ENCODE measurements at regions not wholly inside any gene's neighbourhood (a gene's known extent, or its start where the extent isn't known, plus 50 kb on each side); places are given as distances from the start of the nearest gene placed in this dataset.

- no peak for TF ChIP-seq PBX3 (IDR thresholded peaks at IDR 0.05)
- TF ChIP-seq MXI1 (IDR thresholded peaks at IDR 0.05; ENCODE audit: low read depth, low read length), result no peak
- TF ChIP-seq RCOR1 (IDR thresholded peaks at IDR 0.05; ENCODE audit: low read length), result no peak
- TF ChIP-seq ELF1 (IDR thresholded peaks at IDR 0.05), result no peak
- no peak for TF ChIP-seq TAF1 (IDR thresholded peaks at IDR 0.05; ENCODE audit: borderline replicate concordance, low read depth, low read length)
Observed at GRCh38 chr16:60681043-60681442, 1355.2 kb downstream of the CDH8 start (continued).

DNA sequence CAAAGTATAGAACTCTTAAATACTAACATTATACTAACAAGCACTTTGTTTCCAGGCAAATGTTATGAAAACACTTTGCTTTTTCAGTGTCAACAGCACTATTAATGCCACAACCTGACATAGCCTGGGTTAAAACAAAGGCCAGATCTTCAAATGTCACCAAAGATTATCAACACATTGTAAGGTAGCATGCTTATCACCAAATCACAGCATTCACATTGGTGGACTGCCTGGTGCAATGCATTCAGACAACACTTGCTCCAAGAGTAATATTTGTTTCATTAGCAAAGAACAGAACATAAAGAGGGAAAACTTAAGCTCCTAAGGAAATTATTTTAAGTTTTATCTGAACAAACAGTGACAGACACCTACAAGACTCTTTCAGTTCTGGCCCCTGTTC, 1361.2 kb downstream of the CDH8 start:
- CTCF ChIA-PET, result no interaction called here
- TF ChIP-seq RXRA (IDR thresholded peaks at IDR 0.05; ENCODE audit: borderline replicate concordance, low read depth) (no peak), GATA2 (CRISPR knock-in tag; IDR thresholded peaks at IDR 0.05) (peak; percentile 65), USF1 (IDR thresholded peaks at IDR 0.05; ENCODE audit: borderline replicate concordance, low read depth) (no peak)

DNA sequence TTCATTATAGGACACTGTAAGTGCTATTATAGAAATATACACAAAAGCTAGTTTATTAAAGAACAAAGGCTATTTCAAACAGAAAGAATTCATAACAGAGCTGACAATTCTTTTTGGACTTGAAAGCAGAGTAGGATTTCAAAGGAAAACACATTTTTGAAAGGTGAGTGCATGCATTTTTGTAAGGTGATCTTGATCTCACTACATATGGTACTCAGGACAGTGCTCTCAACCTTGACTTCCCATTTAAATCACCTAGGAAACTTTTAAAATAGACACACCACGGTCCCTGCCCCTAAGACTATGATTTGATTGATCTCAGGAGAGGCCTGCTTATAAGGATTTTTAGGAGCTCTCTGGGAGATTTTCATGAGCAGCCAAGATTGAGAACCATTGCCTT, 1362.0 kb downstream of the CDH8 start:
- H3K9ac ChIP-seq, result no peak overlapping the region
- H3K27ac ChIP-seq (ENCODE audit: low read depth in 2 of 2, low read length in 1 of 2), result no peak overlapping the region
- H3K9me3 ChIP-seq, result no peaks in the 10 kb centered on the region
- H3K4me1 ChIP-seq (ENCODE audit: control insufficient read depth in 1 of 2, insufficient read depth in 2 of 2, low read depth in 1 of 2, low read length in 1 of 2), result no peaks in the 10 kb centered on the region
- H3F3A ChIP-seq (replicated peaks; ENCODE audit: insufficient read depth), result no peaks in the 10 kb centered on the region
- H3K79me2 ChIP-seq (ENCODE audit: insufficient read depth), result no peaks in the 10 kb centered on the region
- 6% methylated on average over 1 of the region's 1 CpG for WGBS (ENCODE audit: low lambda C conversion rate)
- H3K4me2 ChIP-seq, result no peak overlapping the region
- no peak overlapping the region for H3K4me3 ChIP-seq (ENCODE audit: low read depth in 2 of 2, low read length in 1 of 2)
- H2AFZ ChIP-seq (ENCODE audit: low read depth), result no peak overlapping the region
- ChIA-PET POLR2A (no interaction called here), CTCF (no interaction called here)
- H3K9me2 ChIP-seq, result no peaks in the 10 kb centered on the region
- no peaks in the 10 kb centered on the region for H4K20me1 ChIP-seq (ENCODE audit: insufficient read depth)
- no peaks in the 10 kb centered on the region for H3K27me3 ChIP-seq (ENCODE audit: insufficient read depth)
- H3K36me3 ChIP-seq (replicated peaks in 1 of 2; ENCODE audit: control insufficient read depth in 1 of 2, insufficient read depth in 2 of 2, low read length in 1 of 2), result no peaks in the 10 kb centered on the region
- no peak for TF ChIP-seq NRF1 (IDR thresholded peaks at IDR 0.05; ENCODE audit: low read depth, low read length)
- TF ChIP-seq YY1 (IDR thresholded peaks at IDR 0.05; ENCODE audit: low read depth), result no peak
- TF ChIP-seq TCF12 (IDR thresholded peaks at IDR 0.05), result no peak
- no peak for TF ChIP-seq IRF3 (IDR thresholded peaks at IDR 0.05; ENCODE audit: low read depth, low read length)
- TF ChIP-seq USF1 (IDR thresholded peaks at IDR 0.05; ENCODE audit: borderline replicate concordance, low read depth), result no peak
- no peak for TF ChIP-seq SMC3 (IDR thresholded peaks at IDR 0.05; ENCODE audit: low read depth, low read length)
- no peak for TF ChIP-seq RFX5 (IDR thresholded peaks at IDR 0.05; ENCODE audit: low read length)
- TF ChIP-seq FOXJ3 (CRISPR knock-in tag; IDR thresholded peaks at IDR 0.05), result no peak
- TF ChIP-seq EP300 (IDR thresholded peaks at IDR 0.05; ENCODE audit: borderline replicate concordance in 1 of 2, low read depth in 1 of 2, low read length in 1 of 2), result no peak
- TF ChIP-seq EZH2phosphoT487 (IDR thresholded peaks at IDR 0.05; ENCODE audit: borderline replicate concordance, low read depth), result no peak
- TF ChIP-seq RCOR1 (IDR thresholded peaks at IDR 0.05; ENCODE audit: low read length), result no peak
- no peak for TF ChIP-seq RAD21 (IDR thresholded peaks at IDR 0.05; ENCODE audit: low read length)
- no peak for DNase-seq

More for the DNA sequence above, 1361.2 kb downstream of the CDH8 start:
- DNase-seq, result no peak
- POLR2A ChIA-PET, result no interaction called here
- Histone ChIP-seq H3K36me3 (replicated peaks in 1 of 2; ENCODE audit: control insufficient read depth in 1 of 2, insufficient read depth in 2 of 2, low read length in 1 of 2) (no peaks in the 10 kb centered on the region), H4K20me1 (ENCODE audit: insufficient read depth) (no peaks in the 10 kb centered on the region), H2AFZ (ENCODE audit: low read depth) (no peak overlapping the region), H3K27me3 (ENCODE audit: insufficient read depth) (no peaks in the 10 kb centered on the region), H3K27ac (ENCODE audit: low read depth in 2 of 2, low read length in 1 of 2) (no peak overlapping the region), H3F3A (replicated peaks; ENCODE audit: insufficient read depth) (no peaks in the 10 kb centered on the region), H3K4me1 (ENCODE audit: control insufficient read depth in 1 of 2, insufficient read depth in 2 of 2, low read depth in 1 of 2, low read length in 1 of 2) (no peaks in the 10 kb centered on the region), H3K4me2 (no peak overlapping the region), H3K4me3 (ENCODE audit: low read depth in 2 of 2, low read length in 1 of 2) (no peak overlapping the region), H3K9ac (no peak overlapping the region), H3K9me2 (no peaks in the 10 kb centered on the region), H3K79me2 (ENCODE audit: insufficient read depth) (no peaks in the 10 kb centered on the region), H3K9me3 (no peaks in the 10 kb centered on the region)

Measured in SK-N-SH (cell line).